Suprapubic skin (tissue), 4 donors: ENCODE measurements at regions not wholly inside any gene's neighbourhood (a gene's known extent, or its start where the extent isn't known, plus 50 kb on each side); places are given as distances from the start of the nearest gene placed in this dataset.

ENCODE experiments used
- CTCF ChIP-seq, 2 donors: fragments of 200-600 bp in 1 of 2; fragments of 450-650 bp in 1 of 2; sonication (generic) in 1 of 2; IDR thresholded peaks; one replicate each; pipeline ENCODE4 v1.5.1; 2016 to 2019; ENCODE audit warnings: antibody characterized with exemption in 2 of 2, mild to moderate bottlenecking in 1 of 2, moderate library complexity in 1 of 2
- EP300 ChIP-seq: sonication (generic); formaldehyde crosslinking; IDR thresholded peaks from one replicate; pipeline ENCODE4 v1.6.1; 2017; ENCODE audit warnings: antibody characterized with exemption
- POLR2A ChIP-seq, 2 donors: fragments of 450-650 bp; IDR thresholded peaks; one replicate each; pipeline ENCODE4 v1.6.1; 2017; ENCODE audit warnings: antibody characterized with exemption in 2 of 2, mild to moderate bottlenecking in 2 of 2, moderate library complexity in 2 of 2
- POLR2AphosphoS5 ChIP-seq, 3 donors: sonication (generic); formaldehyde crosslinking; IDR thresholded peaks; one replicate each; pipeline ENCODE4 v1.6.1; 2017; ENCODE audit warnings: antibody characterized with exemption in 3 of 3

DNA sequence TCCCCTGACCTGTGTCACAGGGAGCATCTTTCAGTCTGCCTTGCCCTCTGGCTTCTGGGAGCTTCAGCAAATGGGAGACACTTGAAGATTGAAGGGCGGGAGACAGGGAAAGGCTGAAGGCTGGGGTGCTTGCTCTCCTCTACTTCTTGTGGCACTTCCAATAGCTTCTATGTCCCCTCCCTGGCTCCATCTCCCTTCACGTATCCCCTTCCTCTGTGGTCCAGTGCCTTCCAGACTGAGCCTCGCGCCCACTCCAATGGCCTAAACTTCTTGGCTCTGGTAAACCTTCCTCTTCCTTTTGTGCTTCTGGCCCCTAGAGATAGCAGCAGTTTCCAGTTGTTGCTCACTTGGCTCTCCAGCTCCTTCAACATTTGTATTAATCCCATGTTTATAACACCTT is 69.8 kb upstream of the TOPAZ1 start:
- TF ChIP-seq CTCF (IDR thresholded peaks at IDR 0.05) (no peak), POLR2AphosphoS5 (IDR thresholded peaks at IDR 0.05) (no peak), POLR2A (IDR thresholded peaks at IDR 0.05) (no peak), EP300 (no peak)
